A673 (cell line): ENCODE measurements at regions not wholly inside any gene's neighbourhood (a gene's known extent, or its start where the extent isn't known, plus 50 kb on each side); places are given as distances from the start of the nearest gene placed in this dataset.

Experiments used
- BruUV-seq: library from RNA; stranded (reverse); fragments of 400-500 nt; replicated peaks from 2 replicates; lab custom pipeline; 2021; lab: Mats Ljungman, UMichigan
- CTCF ChIA-PET: fragments of 300-600 bp; sonication (Branson Sonifier 250); formaldehyde crosslinking; loops from one replicate; lab custom pipeline; 2022; ENCODE audit warnings: antibody characterized with exemption; lab: Charles Lee
- POLR2A ChIA-PET: fragments of 300-600 bp; sonication (Branson Sonifier 250); formaldehyde crosslinking; loops from one replicate; lab custom pipeline; 2022; ENCODE audit warnings: antibody characterized with exemption; ENCODE audit not compliant: low non-redundant PET; lab: Charles Lee
- DNase-seq: peaks from one replicate; pipeline ENCODE4 v3.0.0-alpha.2; 2015; ENCODE audit warnings: low spot score
- H3K27ac ChIP-seq: fragments of 200-600 bp; sonication (generic); 2 replicates; pipeline ENCODE4 v1.5.1; 2016; ENCODE audit warnings: mixed run types, low read depth, mild to moderate bottlenecking, mixed read lengths, antibody characterized with exemption, low read length; ENCODE audit not compliant: poor library complexity, severe bottlenecking
- H3K27me3 ChIP-seq: fragments of 200-600 bp; sonication (generic); replicated peaks from 2 replicates; pipeline ENCODE4 v1.6.1; 2017; ENCODE audit warnings: mixed run types, low read depth, mild to moderate bottlenecking, mixed read lengths, antibody characterized with exemption, low read length; ENCODE audit not compliant: insufficient read depth, poor library complexity
- H3K36me3 ChIP-seq: fragments of 200-600 bp; sonication (generic); 2 replicates; pipeline ENCODE4 v1.6.1; 2016; ENCODE audit warnings: mixed run types, mild to moderate bottlenecking, mixed read lengths, antibody characterized with exemption, low read length; ENCODE audit not compliant: insufficient read depth, poor library complexity, severe bottlenecking
- H3K4me1 ChIP-seq: fragments of 200-600 bp; sonication (generic); 2 replicates; pipeline ENCODE4 v1.6.1; 2017; ENCODE audit warnings: mixed run types, mild to moderate bottlenecking, mixed read lengths, antibody characterized with exemption, low read length; ENCODE audit not compliant: insufficient read depth, poor library complexity, severe bottlenecking
- H3K4me3 ChIP-seq: fragments of 200-600 bp; sonication (generic); 2 replicates; pipeline ENCODE4 v1.5.1; 2016; ENCODE audit warnings: low read depth, mixed run types, mild to moderate bottlenecking, mixed read lengths, low read length; ENCODE audit not compliant: poor library complexity, severe bottlenecking
- H3K9me3 ChIP-seq: fragments of 200-600 bp; sonication (generic); 2 replicates; pipeline ENCODE4 v1.6.1; 2016; ENCODE audit warnings: mixed run types, low read depth, mild to moderate bottlenecking, mixed read lengths, antibody characterized with exemption, low read length; ENCODE audit not compliant: poor library complexity, severe bottlenecking
- CTCF ChIP-seq: fragments of 300-800, 200-600 bp; sonication (generic); conservative IDR thresholded peaks from 2 replicates; pipeline ENCODE4 v1.5.1; 2017; ENCODE audit warnings: low read depth, mild to moderate bottlenecking, antibody characterized with exemption, low read length, moderate library complexity, mixed read lengths
- EZH2 ChIP-seq: fragments of 200-600 bp; sonication (generic); IDR thresholded peaks from 2 replicates; pipeline ENCODE4 v1.6.1; 2017; ENCODE audit warnings: borderline replicate concordance, low read depth, mild to moderate bottlenecking, mixed read lengths, antibody characterized with exemption, low read length; ENCODE audit not compliant: poor library complexity, severe bottlenecking
- intact Hi-C: fragments of 100-400 bp; cut with micrococcal nuclease; formaldehyde crosslinking; loops from one replicate; pipeline ENCODE4 v1.10.0; 2022; ENCODE audit not compliant: unreplicated experiment

DNA sequence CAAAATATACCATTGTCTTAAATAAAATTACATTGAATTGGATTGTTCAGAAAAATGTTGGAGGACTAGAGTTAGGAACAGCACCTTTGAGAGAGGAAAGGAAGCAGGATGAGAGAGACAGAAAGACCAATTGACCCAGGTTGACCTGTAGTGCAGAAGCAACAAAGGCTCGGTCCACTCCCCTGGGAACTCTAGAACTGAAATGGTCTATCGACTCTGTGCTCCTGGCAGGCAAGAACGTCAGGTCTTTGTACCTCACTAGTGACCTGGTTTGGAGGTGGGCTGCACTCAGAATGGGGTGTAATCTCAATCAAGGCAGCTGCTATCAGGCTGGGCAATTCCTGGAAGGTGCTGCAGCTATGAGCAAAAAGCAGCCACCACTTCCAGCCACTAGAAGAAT, 110.8 kb downstream of the FAM174A start:
- Histone ChIP-seq H3K4me3 (no peak overlapping the region), H3K9me3 (no peaks in the 10 kb centered on the region), H3K36me3 (no peaks in the 10 kb centered on the region), H3K27me3 (no peaks in the 10 kb centered on the region), H3K4me1 (no peaks in the 10 kb centered on the region), H3K27ac (no peak overlapping the region)
- ChIA-PET POLR2A (no interaction called here), CTCF (no interaction called here)
- intact Hi-C loops: no loop called here
- TF ChIP-seq CTCF (no peak), EZH2 (no peak)
- BruUV-seq: no TSS peak
- no peak for DNase-seq

- no peaks in the 10 kb centered on the region for H3K4me1 ChIP-seq
- intact Hi-C loops: no loop called here
- H3K4me3 ChIP-seq: no peak overlapping the region
- ChIA-PET POLR2A (no interaction called here), CTCF (interaction anchor here (1.0 kb wide), 1 partner anchor 744 kb away, joined by 3 read pairs; no protein-coding TSS in a partner anchor)
- TF ChIP-seq EZH2: no peak
- TF ChIP-seq CTCF: no peak
- BruUV-seq: no TSS peak
- no peak overlapping the region for H3K27ac ChIP-seq
- H3K27me3 ChIP-seq: no peaks in the 10 kb centered on the region
- H3K9me3 ChIP-seq: no peaks in the 10 kb centered on the region
- no peaks in the 10 kb centered on the region for H3K36me3 ChIP-seq
- DNase-seq: no peak
These were observed 111.5 kb downstream of the FAM174A start for GRCh38 chr5:100646691-100647090.

DNA sequence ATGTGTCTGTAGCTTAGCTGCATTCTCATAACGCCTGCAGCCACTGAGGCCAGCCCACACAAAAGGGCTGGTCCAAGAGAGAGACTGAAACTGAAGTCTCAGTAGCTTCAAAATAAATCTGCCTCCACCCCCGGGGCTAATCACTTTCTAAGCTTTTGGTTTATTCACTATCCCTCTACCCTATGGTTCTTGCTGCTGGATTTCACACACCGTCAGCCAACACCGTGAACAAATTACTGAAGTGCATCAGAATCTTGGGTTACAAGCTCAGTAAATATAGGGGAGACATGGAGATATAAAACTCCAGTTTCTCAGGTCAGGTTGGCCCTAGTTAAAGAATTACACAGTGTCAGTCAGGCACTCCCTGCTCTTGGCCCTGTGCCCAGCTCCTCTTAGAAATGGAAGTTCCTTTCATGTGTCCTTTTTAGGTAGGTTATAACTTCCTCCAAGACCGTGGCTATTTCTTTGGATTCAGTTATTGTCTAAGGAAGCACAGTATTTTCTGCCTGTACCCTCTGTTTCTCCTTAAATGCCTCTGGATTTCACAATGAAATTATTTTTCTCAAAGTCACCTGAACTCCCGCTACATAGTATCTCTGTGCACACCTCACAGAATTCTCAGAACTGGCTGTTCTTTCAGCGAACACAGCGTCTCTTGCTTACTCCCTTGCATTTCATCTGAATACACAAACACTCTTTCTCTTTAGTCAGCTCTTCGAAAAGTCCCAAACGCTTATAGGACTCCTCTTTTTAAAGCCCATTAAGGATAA, 112.5 kb downstream of the FAM174A start:
- ChIA-PET POLR2A (no interaction called here), CTCF (interaction anchor here (1.0 kb wide), 1 partner anchor 743 kb away, joined by 3 read pairs; no protein-coding TSS in a partner anchor)
- peak; percentile 13 for DNase-seq
- TF ChIP-seq EZH2: no peak
- no peak for TF ChIP-seq CTCF
- Histone ChIP-seq H3K4me1 (no peaks in the 10 kb centered on the region), H3K27ac (no peak overlapping the region), H3K4me3 (no peak overlapping the region), H3K9me3 (no peaks in the 10 kb centered on the region), H3K36me3 (no peaks in the 10 kb centered on the region), H3K27me3 (no peaks in the 10 kb centered on the region)
- intact Hi-C loops: no loop called here
- no TSS peak for BruUV-seq
